ENCODE measurements at regions not wholly inside any gene's neighbourhood (a gene's known extent, or its start where the extent isn't known, plus 50 kb on each side); places are given as distances from the start of the nearest gene placed in this dataset.

- TF ChIP-seq, protein P1, sequence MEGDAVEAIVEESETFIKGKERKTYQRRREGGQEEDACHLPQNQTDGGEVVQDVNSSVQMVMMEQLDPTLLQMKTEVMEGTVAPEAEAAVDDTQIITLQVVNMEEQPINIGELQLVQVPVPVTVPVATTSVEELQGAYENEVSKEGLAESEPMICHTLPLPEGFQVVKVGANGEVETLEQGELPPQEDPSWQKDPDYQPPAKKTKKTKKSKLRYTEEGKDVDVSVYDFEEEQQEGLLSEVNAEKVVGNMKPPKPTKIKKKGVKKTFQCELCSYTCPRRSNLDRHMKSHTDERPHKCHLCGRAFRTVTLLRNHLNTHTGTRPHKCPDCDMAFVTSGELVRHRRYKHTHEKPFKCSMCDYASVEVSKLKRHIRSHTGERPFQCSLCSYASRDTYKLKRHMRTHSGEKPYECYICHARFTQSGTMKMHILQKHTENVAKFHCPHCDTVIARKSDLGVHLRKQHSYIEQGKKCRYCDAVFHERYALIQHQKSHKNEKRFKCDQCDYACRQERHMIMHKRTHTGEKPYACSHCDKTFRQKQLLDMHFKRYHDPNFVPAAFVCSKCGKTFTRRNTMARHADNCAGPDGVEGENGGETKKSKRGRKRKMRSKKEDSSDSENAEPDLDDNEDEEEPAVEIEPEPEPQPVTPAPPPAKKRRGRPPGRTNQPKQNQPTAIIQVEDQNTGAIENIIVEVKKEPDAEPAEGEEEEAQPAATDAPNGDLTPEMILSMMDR (IDR thresholded peaks at IDR 0.05): peak in 1 of 6 experiments; percentile 9
- peak in 1 of 2 donors; percentile 14 for TF ChIP-seq POLR2A (IDR thresholded peaks at IDR 0.05)
Measured at GRCh38 chr7:101707587-101707986, 78.5 kb upstream of the MYL10 start.
